ENCODE measurements at regions not wholly inside any gene's neighbourhood (a gene's known extent, or its start where the extent isn't known, plus 50 kb on each side); places are given as distances from the start of the nearest gene placed in this dataset.

DNA sequence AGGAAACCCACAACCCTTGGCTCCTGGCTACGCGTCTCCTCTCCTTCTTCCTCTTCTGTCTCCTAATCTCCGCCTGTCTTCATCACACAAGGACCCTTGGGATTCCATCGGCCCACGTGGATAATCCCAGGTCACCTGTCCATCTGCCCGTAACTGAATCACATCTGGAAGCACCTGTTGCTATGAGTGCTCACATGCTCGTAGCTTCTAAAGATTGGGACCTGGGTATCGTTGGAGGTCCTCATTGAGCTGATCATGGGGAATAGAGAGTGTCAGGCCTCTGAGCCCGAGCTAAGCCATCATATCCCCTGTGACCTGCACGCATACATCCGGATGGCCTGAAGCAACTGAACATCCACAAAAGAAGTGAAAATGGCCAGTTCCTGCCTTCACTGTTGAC lies 175.4 kb downstream of the SHOX start:
- Histone ChIP-seq H3K9me3 (ENCODE audit: low read length) (no peaks in the 10 kb centered on the region), H3K27me3 (ENCODE audit: insufficient read depth, low read length, poor library complexity, severe bottlenecking) (no peaks in the 10 kb centered on the region), H3K36me3 (ENCODE audit: insufficient read depth, low read length) (no peaks in the 10 kb centered on the region), H3K27ac (ENCODE audit: low read depth, low read length) (no peak overlapping the region), H3K4me3 (ENCODE audit: low read length) (no peak overlapping the region), H3K4me1 (ENCODE audit: insufficient read depth, low read length) (no peaks in the 10 kb centered on the region)
- CTCF ChIA-PET = no interaction called here
- DNase-seq = no peak
- H3K27ac Mint-ChIP-seq = peak overlapping the region in 1 of 8 donors; percentile 29
- peaks cover 4 to 11% of the 10 kb centered on the region in 2 donors for H3K27me3 Mint-ChIP-seq
- no peaks in the 10 kb centered on the region for H3K36me3 Mint-ChIP-seq
- H3K9me3 Mint-ChIP-seq = peaks cover 3 to 8% (median 7%) of the 10 kb centered on the region in 5 donors
- peaks cover 0 to 2% (median 0%) of the 10 kb centered on the region in 3 donors for H3K4me1 Mint-ChIP-seq
- POLR2A ChIA-PET = no interaction called here
- no peak overlapping the region for H3K4me3 Mint-ChIP-seq

- POLR2A ChIA-PET = no interaction called here
- H3K4me1 ChIP-seq (ENCODE audit: insufficient read depth, low read length) = no peaks in the 10 kb centered on the region
- H3K4me3 ChIP-seq (ENCODE audit: low read length) = no peak overlapping the region
- H3K36me3 ChIP-seq (ENCODE audit: insufficient read depth, low read length) = no peaks in the 10 kb centered on the region
- Mint-ChIP-seq H3K36me3 (no peaks in the 10 kb centered on the region), H3K27ac (no peak overlapping the region), H3K4me1 (peaks cover 0 to 2% (median 0%) of the 10 kb centered on the region in 3 donors), H3K9me3 (peaks cover 4 to 12% (median 7%) of the 10 kb centered on the region in 5 donors), H3K4me3 (no peak overlapping the region), H3K27me3 (peaks cover 4 to 11% of the 10 kb centered on the region in 2 donors)
- H3K27me3 ChIP-seq (ENCODE audit: insufficient read depth, low read length, poor library complexity, severe bottlenecking) = no peaks in the 10 kb centered on the region
- CTCF ChIA-PET = no interaction called here
- no peak overlapping the region for H3K27ac ChIP-seq (ENCODE audit: low read depth, low read length)
- no peak for DNase-seq
- no peaks in the 10 kb centered on the region for H3K9me3 ChIP-seq (ENCODE audit: low read length)
Measured at GRCh38 chrX:805103-805670, 174.6 kb downstream of the SHOX start.

GRCh38 chrX:802846-803245 lies 172.3 kb downstream of the SHOX start:
- H3K36me3 Mint-ChIP-seq = no peaks in the 10 kb centered on the region
- no peak for DNase-seq
- no peak overlapping the region for H3K27ac ChIP-seq (ENCODE audit: low read depth, low read length)
- peaks cover 0 to 2% (median 0%) of the 10 kb centered on the region in 3 donors for H3K4me1 Mint-ChIP-seq
- ChIA-PET POLR2A (no interaction called here), CTCF (no interaction called here)
- H3K27ac Mint-ChIP-seq = no peak overlapping the region
- H3K4me1 ChIP-seq (ENCODE audit: insufficient read depth, low read length) = no peaks in the 10 kb centered on the region
- no peaks in the 10 kb centered on the region for H3K36me3 ChIP-seq (ENCODE audit: insufficient read depth, low read length)
- peaks cover 0 to 9% of the 10 kb centered on the region in 2 donors for H3K27me3 Mint-ChIP-seq
- H3K9me3 Mint-ChIP-seq = peaks cover 4 to 14% (median 9%) of the 10 kb centered on the region in 5 donors
- H3K4me3 ChIP-seq (ENCODE audit: low read length) = no peak overlapping the region
- no peaks in the 10 kb centered on the region for H3K9me3 ChIP-seq (ENCODE audit: low read length)
- H3K4me3 Mint-ChIP-seq = no peak overlapping the region
- no peaks in the 10 kb centered on the region for H3K27me3 ChIP-seq (ENCODE audit: insufficient read depth, low read length, poor library complexity, severe bottlenecking)

DNA sequence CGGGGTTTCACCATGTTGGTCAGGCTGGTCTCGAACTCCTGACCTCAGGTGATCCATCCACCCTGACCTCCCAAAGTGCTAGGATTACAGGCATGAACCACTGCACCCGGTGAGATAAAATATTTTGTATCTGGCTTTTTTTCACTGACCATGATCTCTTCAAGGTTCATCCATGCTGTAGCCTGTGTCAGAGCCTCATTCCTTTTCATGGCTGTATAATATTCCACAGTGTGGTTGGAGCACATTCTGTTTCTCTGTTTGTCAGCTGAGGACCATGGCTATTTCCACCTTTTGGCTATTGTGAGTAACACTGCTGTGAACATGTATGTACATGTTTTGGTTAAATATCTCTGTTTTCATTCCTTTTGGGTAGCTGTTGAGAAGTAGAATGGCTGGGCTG lies 169.2 kb downstream of the SHOX start:
- H3K4me1 Mint-ChIP-seq = peaks cover 0 to 2% (median 0%) of the 10 kb centered on the region in 3 donors
- H3K9me3 Mint-ChIP-seq = peaks cover 2 to 14% (median 9%) of the 10 kb centered on the region in 5 donors
- no peaks in the 10 kb centered on the region for H3K36me3 ChIP-seq (ENCODE audit: insufficient read depth, low read length)
- no peak overlapping the region for H3K4me3 ChIP-seq (ENCODE audit: low read length)
- no peak for DNase-seq
- no peaks in the 10 kb centered on the region for H3K4me1 ChIP-seq (ENCODE audit: insufficient read depth, low read length)
- H3K27ac Mint-ChIP-seq = no peak overlapping the region
- ChIA-PET CTCF (no interaction called here), POLR2A (no interaction called here)
- H3K9me3 ChIP-seq (ENCODE audit: low read length) = no peaks in the 10 kb centered on the region
- H3K27me3 ChIP-seq (ENCODE audit: insufficient read depth, low read length, poor library complexity, severe bottlenecking) = no peaks in the 10 kb centered on the region
- no peak overlapping the region for H3K27ac ChIP-seq (ENCODE audit: low read depth, low read length)
- peaks cover 0 to 3% of the 10 kb centered on the region in 2 donors for H3K27me3 Mint-ChIP-seq
- H3K36me3 Mint-ChIP-seq = no peaks in the 10 kb centered on the region
- no peak overlapping the region for H3K4me3 Mint-ChIP-seq

DNA sequence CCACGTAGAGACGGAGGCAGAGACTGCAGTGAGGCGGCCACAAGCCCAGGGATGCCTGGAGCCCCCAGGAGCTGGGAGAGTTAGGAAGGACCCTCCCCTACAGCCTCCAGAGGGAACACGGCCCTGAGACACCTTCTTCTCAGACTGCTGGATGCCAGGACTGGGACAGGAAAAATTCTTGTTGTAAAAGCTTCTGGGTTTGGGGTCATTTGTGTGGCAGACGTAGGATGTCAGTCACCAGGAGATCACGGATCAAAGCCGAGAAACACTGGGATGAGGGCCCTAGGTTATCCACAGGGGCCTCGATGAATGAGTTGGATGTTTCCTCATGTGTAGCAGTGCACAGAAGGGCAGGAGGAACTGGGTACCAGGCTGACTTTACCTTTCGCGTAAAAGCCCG lies 163.7 kb downstream of the SHOX start:
- Mint-ChIP-seq H3K36me3 (no peaks in the 10 kb centered on the region), H3K9me3 (peaks cover 0 to 12% (median 0%) of the 10 kb centered on the region in 5 donors), H3K4me3 (peak overlapping the region in 1 of 7 donors; percentile 66), H3K4me1 (no peaks in the 10 kb centered on the region), H3K27me3 (peaks cover 6 to 15% of the 10 kb centered on the region in 2 donors), H3K27ac (no peak overlapping the region)
- H3K36me3 ChIP-seq (ENCODE audit: insufficient read depth, low read length) = no peaks in the 10 kb centered on the region
- H3K9me3 ChIP-seq (ENCODE audit: low read length) = no peaks in the 10 kb centered on the region
- H3K27ac ChIP-seq (ENCODE audit: low read depth, low read length) = no peak overlapping the region
- H3K27me3 ChIP-seq (ENCODE audit: insufficient read depth, low read length, poor library complexity, severe bottlenecking) = no peaks in the 10 kb centered on the region
- H3K4me1 ChIP-seq (ENCODE audit: insufficient read depth, low read length) = no peaks in the 10 kb centered on the region
- no peak for DNase-seq
- ChIA-PET CTCF (no interaction called here), POLR2A (no interaction called here)
- H3K4me3 ChIP-seq (ENCODE audit: low read length) = no peak overlapping the region

GRCh38 chrX:793216-793770 lies 162.7 kb downstream of the SHOX start:
- Mint-ChIP-seq H3K27me3 (peaks cover 9 to 25% of the 10 kb centered on the region in 2 donors), H3K4me1 (no peaks in the 10 kb centered on the region), H3K27ac (no peak overlapping the region), H3K4me3 (no peak overlapping the region), H3K36me3 (no peaks in the 10 kb centered on the region), H3K9me3 (peaks cover 0 to 12% (median 0%) of the 10 kb centered on the region in 5 donors)
- Histone ChIP-seq H3K27ac (ENCODE audit: low read depth, low read length) (no peak overlapping the region), H3K4me1 (ENCODE audit: insufficient read depth, low read length) (no peaks in the 10 kb centered on the region), H3K9me3 (ENCODE audit: low read length) (no peaks in the 10 kb centered on the region), H3K27me3 (ENCODE audit: insufficient read depth, low read length, poor library complexity, severe bottlenecking) (no peaks in the 10 kb centered on the region), H3K36me3 (ENCODE audit: insufficient read depth, low read length) (no peaks in the 10 kb centered on the region), H3K4me3 (ENCODE audit: low read length) (no peak overlapping the region)
- no peak for DNase-seq
- POLR2A ChIA-PET = no interaction called here
- CTCF ChIA-PET = no interaction called here

DNA sequence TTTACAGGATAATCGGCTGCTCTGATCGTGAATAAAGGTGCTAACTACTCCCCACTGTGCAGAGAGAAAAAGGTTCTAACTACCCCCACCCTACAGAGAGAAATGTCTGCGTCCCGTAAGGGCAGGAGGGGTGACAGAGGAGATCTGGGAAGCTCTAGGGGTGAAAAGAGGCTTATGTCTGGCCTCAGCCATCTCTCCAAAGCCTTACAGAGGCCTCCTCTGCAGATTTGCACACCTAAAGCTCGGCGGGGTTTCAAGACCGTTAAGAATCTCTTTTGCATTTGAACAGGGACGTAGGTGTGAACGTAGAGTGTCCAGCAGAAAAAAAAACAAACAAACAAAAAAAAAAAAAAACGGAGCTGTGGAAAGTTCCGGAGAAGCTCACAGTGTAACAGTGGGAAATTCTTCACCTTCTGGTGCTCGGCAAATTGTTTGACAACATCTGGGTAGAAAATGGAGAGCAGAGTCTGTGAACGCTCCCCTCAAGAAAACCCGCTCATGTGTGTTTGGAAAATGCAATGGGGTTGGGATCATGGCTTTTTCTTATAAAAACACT lies 161.0 kb downstream of the SHOX start:
- peaks cover 0 to 11% (median 0%) of the 10 kb centered on the region in 5 donors for H3K9me3 Mint-ChIP-seq
- no peak overlapping the region for H3K4me3 Mint-ChIP-seq
- H3K4me1 Mint-ChIP-seq = no peaks in the 10 kb centered on the region
- Histone ChIP-seq H3K27ac (ENCODE audit: low read depth, low read length) (no peak overlapping the region), H3K4me3 (ENCODE audit: low read length) (no peak overlapping the region), H3K9me3 (ENCODE audit: low read length) (no peaks in the 10 kb centered on the region), H3K27me3 (ENCODE audit: insufficient read depth, low read length, poor library complexity, severe bottlenecking) (no peaks in the 10 kb centered on the region), H3K36me3 (ENCODE audit: insufficient read depth, low read length) (no peaks in the 10 kb centered on the region), H3K4me1 (ENCODE audit: insufficient read depth, low read length) (no peaks in the 10 kb centered on the region)
- H3K36me3 Mint-ChIP-seq = no peaks in the 10 kb centered on the region
- ChIA-PET CTCF (no interaction called here), POLR2A (no interaction called here)
- no peak for DNase-seq
- peaks cover 9 to 25% of the 10 kb centered on the region in 2 donors for H3K27me3 Mint-ChIP-seq
- H3K27ac Mint-ChIP-seq = no peak overlapping the region

DNA sequence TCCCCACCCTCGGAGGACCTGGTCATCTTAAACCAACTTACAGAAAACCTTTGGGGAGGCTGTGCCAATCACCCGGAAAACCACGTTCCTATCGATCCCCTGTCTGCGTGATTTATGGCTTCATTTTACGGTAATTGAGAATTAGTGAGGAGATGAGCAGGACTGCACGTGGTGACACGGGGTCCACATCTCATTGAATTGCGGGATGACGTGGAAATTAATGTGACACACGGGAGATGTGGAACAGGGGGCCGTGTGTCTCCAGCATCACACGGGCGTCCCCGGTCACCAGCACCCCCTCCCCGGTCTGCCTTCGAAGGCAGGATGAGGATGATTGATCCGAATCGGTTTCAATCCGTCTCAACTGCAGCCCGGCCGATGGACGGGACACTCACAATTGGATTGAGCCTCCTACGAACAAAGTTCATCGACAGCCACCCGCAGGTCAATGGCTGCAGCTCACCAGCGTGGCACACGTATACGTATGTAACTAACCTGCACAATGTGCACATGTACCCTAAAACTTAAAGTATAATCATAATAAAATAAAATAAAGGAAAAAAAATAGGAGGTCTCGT lies 160.3 kb downstream of the SHOX start:
- H3K27me3 Mint-ChIP-seq = peaks cover 9 to 25% of the 10 kb centered on the region in 2 donors

More for the DNA sequence above, 160.3 kb downstream of the SHOX start:
- Mint-ChIP-seq H3K27ac (no peak overlapping the region), H3K9me3 (peaks cover 0 to 16% (median 2%) of the 10 kb centered on the region in 5 donors), H3K4me3 (no peak overlapping the region), H3K36me3 (no peaks in the 10 kb centered on the region), H3K4me1 (no peaks in the 10 kb centered on the region)
- CTCF ChIA-PET = no interaction called here
- Histone ChIP-seq H3K27ac (ENCODE audit: low read depth, low read length) (no peak overlapping the region), H3K4me1 (ENCODE audit: insufficient read depth, low read length) (no peaks in the 10 kb centered on the region), H3K27me3 (ENCODE audit: insufficient read depth, low read length, poor library complexity, severe bottlenecking) (no peaks in the 10 kb centered on the region), H3K4me3 (ENCODE audit: low read length) (no peak overlapping the region), H3K9me3 (ENCODE audit: low read length) (no peaks in the 10 kb centered on the region), H3K36me3 (ENCODE audit: insufficient read depth, low read length) (no peaks in the 10 kb centered on the region)
- no peak for DNase-seq
- POLR2A ChIA-PET = no interaction called here
